Loucy (cell line): ENCODE measurements at regions not wholly inside any gene's neighbourhood (a gene's known extent, or its start where the extent isn't known, plus 50 kb on each side); places are given as distances from the start of the nearest gene placed in this dataset.

Experiments
- EZH2phosphoT487 ChIP-seq: fragments of 200-600 bp; IDR thresholded peaks from 2 replicates; pipeline ENCODE4 v1.6.1; 2018; ENCODE audit warnings: antibody characterized with exemption, mild to moderate bottlenecking, moderate library complexity, borderline replicate concordance
- TF ChIP-seq, protein P1 (sequence below): fragments of 200-600 bp; sonication (generic); conservative IDR thresholded peaks from 2 replicates; pipeline ENCODE4 v1.5.1; 2014; ENCODE audit warnings: mild to moderate bottlenecking, antibody characterized with exemption, low read length

DNA sequence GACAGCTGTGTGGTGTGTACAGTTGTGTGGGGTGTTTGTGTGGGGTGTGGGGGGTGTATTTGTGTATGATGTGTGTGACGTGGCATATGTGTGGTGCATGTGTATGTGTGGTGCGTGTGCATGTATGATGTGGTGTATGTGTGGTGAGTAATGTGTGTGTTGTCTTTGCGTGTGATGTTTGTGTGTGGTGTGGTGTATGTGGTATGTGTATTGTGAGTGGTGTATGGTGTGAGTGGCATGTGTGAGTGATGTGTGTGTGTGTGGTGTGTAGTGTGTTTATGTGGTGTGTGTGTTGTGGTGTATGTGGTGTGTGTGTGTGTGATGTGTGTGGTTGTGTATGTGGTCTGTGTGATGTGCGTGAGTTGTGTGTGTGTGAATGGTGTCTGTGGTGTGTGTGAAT is 191.1 kb downstream of the MELK start:
- TF ChIP-seq, protein P1, sequence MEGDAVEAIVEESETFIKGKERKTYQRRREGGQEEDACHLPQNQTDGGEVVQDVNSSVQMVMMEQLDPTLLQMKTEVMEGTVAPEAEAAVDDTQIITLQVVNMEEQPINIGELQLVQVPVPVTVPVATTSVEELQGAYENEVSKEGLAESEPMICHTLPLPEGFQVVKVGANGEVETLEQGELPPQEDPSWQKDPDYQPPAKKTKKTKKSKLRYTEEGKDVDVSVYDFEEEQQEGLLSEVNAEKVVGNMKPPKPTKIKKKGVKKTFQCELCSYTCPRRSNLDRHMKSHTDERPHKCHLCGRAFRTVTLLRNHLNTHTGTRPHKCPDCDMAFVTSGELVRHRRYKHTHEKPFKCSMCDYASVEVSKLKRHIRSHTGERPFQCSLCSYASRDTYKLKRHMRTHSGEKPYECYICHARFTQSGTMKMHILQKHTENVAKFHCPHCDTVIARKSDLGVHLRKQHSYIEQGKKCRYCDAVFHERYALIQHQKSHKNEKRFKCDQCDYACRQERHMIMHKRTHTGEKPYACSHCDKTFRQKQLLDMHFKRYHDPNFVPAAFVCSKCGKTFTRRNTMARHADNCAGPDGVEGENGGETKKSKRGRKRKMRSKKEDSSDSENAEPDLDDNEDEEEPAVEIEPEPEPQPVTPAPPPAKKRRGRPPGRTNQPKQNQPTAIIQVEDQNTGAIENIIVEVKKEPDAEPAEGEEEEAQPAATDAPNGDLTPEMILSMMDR = no peak
- no peak for TF ChIP-seq EZH2phosphoT487
